Fibroblast of the aortic adventitia (primary cell): ENCODE measurements at regions not wholly inside any gene's neighbourhood (a gene's known extent, or its start where the extent isn't known, plus 50 kb on each side); places are given as distances from the start of the nearest gene placed in this dataset.
"Not testable (repeated sequence)": the region's sequence is repeated elsewhere in the genome, so short reads cannot be mapped to it uniquely, and the experiment has no call there.

Experiments
- DNase-seq: peaks from one replicate; pipeline ENCODE4 v3.0.0-alpha.2; 2010; ENCODE audit warnings: low read depth
- H3K4me3 ChIP-seq: 2 replicates; pipeline ENCODE4 v1.5.1; 2011; ENCODE audit warnings: low read depth, mild to moderate bottlenecking, control low read depth, low read length, moderate library complexity
- CTCF ChIP-seq: IDR thresholded peaks from 2 replicates; pipeline ENCODE4 v1.5.1; 2011; ENCODE audit warnings: mild to moderate bottlenecking, low read length, control low read depth, inconsistent platforms; ENCODE audit not compliant: insufficient read depth

- no peak for TF ChIP-seq CTCF
- no peak overlapping the region for H3K4me3 ChIP-seq
- DNase-seq: no peak
These were observed 102.5 kb upstream of the BASP1 start for GRCh38 chr5:17114715-17115599.

- TF ChIP-seq CTCF: no peak
- H3K4me3 ChIP-seq: no peak overlapping the region
- DNase-seq: no peak
These were observed 101.6 kb upstream of the BASP1 start for GRCh38 chr5:17115855-17116254.

- H3K4me3 ChIP-seq: no peak overlapping the region
- DNase-seq: peak; percentile 83
- no peak for TF ChIP-seq CTCF
These were observed 98.8 kb upstream of the BASP1 start for GRCh38 chr5:17118631-17119030.

GRCh38 chr5:17120209-17120608 is 97.2 kb upstream of the BASP1 start:
- H3K4me3 ChIP-seq: no peak overlapping the region
- DNase-seq: no peak
- TF ChIP-seq CTCF: no peak

GRCh38 chr5:17121776-17122175 is 95.7 kb upstream of the BASP1 start:
- no peak for DNase-seq
- no peak for TF ChIP-seq CTCF
- H3K4me3 ChIP-seq: no peak overlapping the region

DNA sequence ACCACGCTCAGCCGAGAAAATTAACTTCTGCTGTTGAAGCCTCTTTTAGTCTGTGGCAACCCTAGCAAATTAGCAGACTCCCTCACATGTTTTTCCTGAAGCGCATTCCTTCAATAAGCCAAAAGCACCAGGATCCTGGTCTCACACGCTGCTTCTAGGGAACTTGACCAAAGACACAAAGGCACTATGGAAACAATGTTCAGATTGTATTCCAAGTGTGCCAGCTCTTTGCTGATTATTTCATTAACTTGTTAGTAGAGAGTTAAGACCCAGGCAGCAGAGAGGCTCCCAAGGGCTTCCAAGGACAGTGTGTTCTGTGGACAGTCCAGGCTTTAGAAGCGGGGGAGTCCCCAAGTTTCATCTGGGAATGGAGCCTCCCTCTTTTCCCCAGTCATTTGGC is 94.4 kb upstream of the BASP1 start:
- no peak for TF ChIP-seq CTCF
- no peak overlapping the region for H3K4me3 ChIP-seq
- DNase-seq: no peak

- H3K4me3 ChIP-seq, DNase-seq: not testable (repeated sequence)
These were observed 93.7 kb upstream of the BASP1 start for GRCh38 chr5:17123773-17124172.
